DOHH2 (cell line): ENCODE measurements at regions not wholly inside any gene's neighbourhood (a gene's known extent, or its start where the extent isn't known, plus 50 kb on each side); places are given as distances from the start of the nearest gene placed in this dataset.

Experiments used
- CTCF ChIP-seq: fragments of 200-600 bp; sonication (generic); IDR thresholded peaks from one replicate; pipeline ENCODE4 v1.5.1; 2014; ENCODE audit warnings: antibody characterized with exemption, mild to moderate bottlenecking, low read depth, low read length; ENCODE audit not compliant: poor library complexity, severe bottlenecking
- EZH2phosphoT487 ChIP-seq: fragments of 200-600 bp; sonication (generic); IDR thresholded peaks from 2 replicates; pipeline ENCODE4 v1.6.1; 2017; ENCODE audit warnings: borderline replicate concordance, mild to moderate bottlenecking, antibody characterized with exemption, low read length, moderate library complexity, mixed read lengths

GRCh38 chr2:225244933-225245332 is 154.6 kb upstream of the NYAP2 start:
- no peak for TF ChIP-seq CTCF
- TF ChIP-seq EZH2phosphoT487: no peak
